CD14-positive monocyte (primary cell): ENCODE measurements at regions not wholly inside any gene's neighbourhood (a gene's known extent, or its start where the extent isn't known, plus 50 kb on each side); places are given as distances from the start of the nearest gene placed in this dataset.

Experiments
- DNase-seq, 3 donors: peaks; one replicate each; pipeline ENCODE4 v3.0.0-alpha.2; 2011 to 2022
- H2AFZ ChIP-seq: 2 replicates; pipeline ENCODE4 v1.6.0; 2012; ENCODE audit warnings: mild to moderate bottlenecking, low read depth, low read length, inconsistent platforms; ENCODE audit not compliant: insufficient read depth, poor library complexity, severe bottlenecking
- H3K27ac ChIP-seq, 2 donors: 1 replicate in 1 of 2; 2 replicates in 1 of 2; pipeline ENCODE4 v1.5.1; 2012 to 2013; ENCODE audit warnings: low read length in 2 of 2, control low read depth in 1 of 2, inconsistent platforms in 1 of 2, low read depth in 1 of 2, mild to moderate bottlenecking in 1 of 2
- H3K27me3 ChIP-seq, 2 donors: one replicate each; pipeline versions ENCODE4 v1.6.0 to v1.6.1; 2011 to 2013; ENCODE audit warnings: low read length in 2 of 2; ENCODE audit not compliant: control insufficient read depth in 2 of 2, insufficient read depth in 2 of 2
- H3K36me3 ChIP-seq, 2 donors: replicated peaks in 1 of 2; 1 replicate in 1 of 2; 2 replicates in 1 of 2; pipeline versions ENCODE4 v1.5.1 to v1.6.1; 2012 to 2013; ENCODE audit warnings: low read length in 2 of 2, control low read depth in 1 of 2, inconsistent platforms in 1 of 2, mild to moderate bottlenecking in 1 of 2; ENCODE audit not compliant: insufficient read depth in 2 of 2, control insufficient read depth in 1 of 2
- H3K4me1 ChIP-seq, 2 donors: 1 replicate in 1 of 2; 2 replicates in 1 of 2; pipeline versions ENCODE4 v1.5.1 to v1.6.1; 2012 to 2013; ENCODE audit warnings: low read length in 2 of 2, control low read depth in 1 of 2, inconsistent platforms in 1 of 2, mild to moderate bottlenecking in 1 of 2, moderate library complexity in 1 of 2; ENCODE audit not compliant: insufficient read depth in 2 of 2, control insufficient read depth in 1 of 2
- H3K4me2 ChIP-seq: replicated peaks from 2 replicates; pipeline ENCODE3; 2012; ENCODE audit warnings: low read length, moderate library complexity, mild to moderate bottlenecking; ENCODE audit not compliant: poor library complexity, severe bottlenecking; ENCODE audit errors: extremely low read depth
- H3K4me3 ChIP-seq, 3 experiments: fragments of 200-600 bp in 1 of 3; sonication (generic) in 1 of 3; replicated peaks in 1 of 3; 1 replicate in 2 of 3; 2 replicates in 1 of 3; pipeline ENCODE4 v1.5.1; 2011 to 2013; ENCODE audit warnings: low read length in 3 of 3, mild to moderate bottlenecking in 3 of 3, control low read depth in 2 of 3, low read depth in 2 of 3, inconsistent platforms in 1 of 3, moderate library complexity in 1 of 3
- H3K79me2 ChIP-seq: 2 replicates; pipeline ENCODE4 v1.6.0; 2012; ENCODE audit warnings: mild to moderate bottlenecking, control low read depth, inconsistent platforms, low read length, moderate library complexity; ENCODE audit not compliant: insufficient read depth
- H3K9ac ChIP-seq: 2 replicates; pipeline ENCODE4 v1.6.0; 2017; ENCODE audit warnings: low read length, mild to moderate bottlenecking; ENCODE audit not compliant: insufficient read depth, poor library complexity, severe bottlenecking
- H3K9me3 ChIP-seq, 2 donors: replicated peaks in 1 of 2; 1 replicate in 1 of 2; 2 replicates in 1 of 2; pipeline versions ENCODE4 v1.5.1 to v1.6.1; 2012 to 2013; ENCODE audit warnings: low read length in 2 of 2, control low read depth in 1 of 2; ENCODE audit not compliant: control insufficient read depth in 1 of 2, insufficient read depth in 1 of 2
- H4K20me1 ChIP-seq: 2 replicates; pipeline ENCODE4 v1.6.0; 2012; ENCODE audit warnings: mild to moderate bottlenecking, low read length, control low read depth, moderate library complexity; ENCODE audit not compliant: insufficient read depth
- H3K27ac Mint-ChIP-seq, 7 donors: one replicate each; pipeline ENCODE4 v1.8.0; 2020; ENCODE audit warnings: mild to moderate bottlenecking in 7 of 7, mixed read lengths in 7 of 7, moderate library complexity in 6 of 7, inconsistent platforms in 2 of 7
- H3K27me3 Mint-ChIP-seq, 3 donors: one replicate each; pipeline ENCODE4 v1.8.0; 2021 to 2022; ENCODE audit warnings: low read depth in 3 of 3, mild to moderate bottlenecking in 3 of 3, mixed read lengths in 3 of 3, moderate library complexity in 3 of 3, inconsistent platforms in 1 of 3
- H3K36me3 Mint-ChIP-seq, 2 donors: one replicate each; pipeline ENCODE4 v1.8.0; 2020; ENCODE audit warnings: mixed read lengths in 2 of 2, inconsistent platforms in 1 of 2, mild to moderate bottlenecking in 1 of 2
- H3K4me1 Mint-ChIP-seq: one replicate; pipeline ENCODE4 v1.8.0; 2020; ENCODE audit warnings: mild to moderate bottlenecking, mixed read lengths
- H3K4me3 Mint-ChIP-seq, 2 donors: one replicate each; pipeline ENCODE4 v1.8.0; 2020; ENCODE audit warnings: mild to moderate bottlenecking in 2 of 2, mixed read lengths in 2 of 2, moderate library complexity in 1 of 2
- H3K9me3 Mint-ChIP-seq, 7 donors: one replicate each; pipeline ENCODE4 v1.8.0; 2020 to 2022; ENCODE audit warnings: mixed read lengths in 7 of 7, mild to moderate bottlenecking in 6 of 7, moderate library complexity in 6 of 7, inconsistent platforms in 2 of 7
- CTCF ChIP-seq: fragments of 200-600 bp; IDR thresholded peaks from one replicate; pipeline ENCODE4 v1.8.0; 2022; ENCODE audit warnings: antibody characterized with exemption, mild to moderate bottlenecking
- WGBS: methylation state at CpG from one replicate; pipeline ENCODE4 v1.1.5; 2013; ENCODE audit warnings: missing lambda C conversion rate; ENCODE audit not compliant: insufficient coverage; 5-methylcytosine and 5-hydroxymethylcytosine counted together
- intact Hi-C, 2 donors: fragments of 100-400 bp; cut with micrococcal nuclease; formaldehyde crosslinking; loops; one replicate each; pipeline versions ENCODE4 v1.15.0 to v1.15.1; 2023

DNA sequence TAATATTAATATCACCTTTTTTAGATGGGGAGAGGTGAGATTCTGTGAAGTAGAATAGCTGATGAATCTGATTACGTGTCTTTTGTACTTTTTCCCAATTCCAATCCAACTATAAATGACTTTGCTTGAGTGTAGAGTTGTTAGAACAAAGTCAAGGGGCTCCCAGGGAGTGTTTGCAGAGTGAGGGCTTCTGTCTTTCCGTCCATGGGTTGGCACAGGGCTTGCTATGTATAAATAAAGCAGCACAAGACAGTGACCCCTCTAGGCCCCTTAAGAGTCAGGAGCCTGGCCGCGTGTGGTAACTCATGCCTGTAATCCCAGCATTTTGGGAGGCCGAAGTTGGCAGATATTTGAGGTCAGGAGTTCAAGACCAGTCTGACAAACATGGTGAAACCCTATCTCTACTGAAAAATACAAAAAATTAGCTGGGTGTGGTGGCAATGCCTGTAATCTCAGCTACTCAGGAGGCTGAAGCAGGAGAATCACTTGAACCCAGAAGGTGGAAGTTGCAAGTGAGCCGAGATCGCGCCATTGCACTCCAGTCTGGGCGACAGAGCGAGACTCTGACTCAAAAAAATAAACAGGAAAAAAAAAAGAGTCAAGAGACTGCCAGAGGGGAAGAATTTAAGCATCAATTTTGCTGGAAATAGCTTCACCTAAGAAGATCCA is 127.9 kb upstream of the HS3ST3A1 start:
- H2AFZ ChIP-seq, result no peak overlapping the region
- no peaks in the 10 kb centered on the region for H3K27me3 ChIP-seq
- H3K27ac Mint-ChIP-seq, result no peak overlapping the region
- H3K9me3 ChIP-seq, result peaks cover 0 to 19% of the 10 kb centered on the region in 2 donors
- no peak for DNase-seq
- 97% methylated on average over 6 of the region's 10 CpGs for WGBS
- no peak overlapping the region for H3K4me2 ChIP-seq
- H3K36me3 Mint-ChIP-seq, result no peaks in the 10 kb centered on the region
- H3K79me2 ChIP-seq, result no peaks in the 10 kb centered on the region
- H3K4me1 ChIP-seq, result no peaks in the 10 kb centered on the region
- peaks cover 3 to 17% (median 8%) of the 10 kb centered on the region in 7 donors for H3K9me3 Mint-ChIP-seq
- no peak overlapping the region for H3K27ac ChIP-seq
- H3K27me3 Mint-ChIP-seq, result peaks cover 0 to 4% (median 2%) of the 10 kb centered on the region in 3 donors
- no peak overlapping the region for H3K9ac ChIP-seq
- H3K4me1 Mint-ChIP-seq, result no peaks in the 10 kb centered on the region
- no peak overlapping the region for H3K4me3 Mint-ChIP-seq
- no peak overlapping the region for H3K4me3 ChIP-seq
- H4K20me1 ChIP-seq, result no peaks in the 10 kb centered on the region
- no peak for TF ChIP-seq CTCF
- intact Hi-C loops, result no loop called here
- H3K36me3 ChIP-seq, result no peaks in the 10 kb centered on the region

DNA sequence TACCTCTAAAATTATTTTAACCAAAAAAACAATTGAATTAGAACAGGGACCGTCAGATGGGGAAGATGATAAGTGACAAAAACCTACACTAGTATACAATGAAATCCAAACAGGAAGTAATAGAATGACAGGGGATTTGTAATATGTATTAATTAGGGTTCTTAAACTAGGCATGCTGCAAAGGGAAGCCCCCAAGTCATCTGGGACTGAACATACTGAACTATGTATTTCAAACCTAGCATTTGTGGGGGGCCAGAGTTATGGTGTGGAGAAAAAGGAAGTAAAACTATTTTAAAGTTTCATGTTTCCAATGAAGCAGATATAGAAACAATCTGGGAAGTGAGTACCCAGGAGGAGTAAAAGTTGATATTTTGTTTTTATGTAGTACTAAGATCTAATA is 133.2 kb upstream of the HS3ST3A1 start:
- Mint-ChIP-seq H3K4me1 (no peaks in the 10 kb centered on the region), H3K9me3 (peaks cover 3 to 14% (median 6%) of the 10 kb centered on the region in 7 donors), H3K4me3 (no peak overlapping the region), H3K27ac (no peak overlapping the region), H3K36me3 (no peaks in the 10 kb centered on the region), H3K27me3 (peaks cover 1 to 4% (median 2%) of the 10 kb centered on the region in 3 donors)
- intact Hi-C loops, result no loop called here
- no peak overlapping the region for H3K4me2 ChIP-seq
- no peak for DNase-seq
- no peak overlapping the region for H2AFZ ChIP-seq
- H3K4me1 ChIP-seq, result no peaks in the 10 kb centered on the region
- TF ChIP-seq CTCF, result no peak
- H3K36me3 ChIP-seq, result no peaks in the 10 kb centered on the region
- no peak overlapping the region for H3K27ac ChIP-seq
- no peaks in the 10 kb centered on the region for H3K27me3 ChIP-seq
- no peak overlapping the region for H3K4me3 ChIP-seq
- no CpG with 5 or more reads among the region's 1 CpG for WGBS
- peaks cover 0 to 16% of the 10 kb centered on the region in 2 donors for H3K9me3 ChIP-seq
- no peaks in the 10 kb centered on the region for H4K20me1 ChIP-seq
- H3K79me2 ChIP-seq, result no peaks in the 10 kb centered on the region
- no peak overlapping the region for H3K9ac ChIP-seq
